Astrocyte (in vitro differentiated cells and primary cell): ENCODE measurements at regions not wholly inside any gene's neighbourhood (a gene's known extent, or its start where the extent isn't known, plus 50 kb on each side); places are given as distances from the start of the nearest gene placed in this dataset.
"Not testable (repeated sequence)": the region's sequence is repeated elsewhere in the genome, so short reads cannot be mapped to it uniquely, and the experiment has no call there.

ENCODE experiments used
- DNase-seq: peaks from one replicate; pipeline ENCODE4 v3.0.0-alpha.2; 2010; ENCODE audit warnings: low read depth
- FAIRE-seq: peaks from 2 replicates; lab custom pipeline; 2011; peaks lifted over from hg19 to GRCh38; lab: Jason Lieb, UNC
- H2AFZ ChIP-seq: 2 replicates; pipeline ENCODE4 v1.6.0; 2012; ENCODE audit warnings: low read depth, low read length, inconsistent platforms
- H3K27ac ChIP-seq: 2 replicates; pipeline ENCODE4 v1.5.1; 2011; ENCODE audit warnings: low read depth, low read length, inconsistent platforms
- H3K27me3 ChIP-seq: 2 replicates; pipeline ENCODE4 v1.6.0; 2011; ENCODE audit warnings: low read length, inconsistent platforms; ENCODE audit not compliant: insufficient read depth
- H3K36me3 ChIP-seq: 2 replicates; pipeline ENCODE4 v1.5.1; 2011; ENCODE audit warnings: low read length, inconsistent platforms; ENCODE audit not compliant: insufficient read depth
- H3K4me1 ChIP-seq: 2 replicates; pipeline ENCODE4 v1.5.1; 2011; ENCODE audit warnings: low read length, inconsistent platforms; ENCODE audit not compliant: insufficient read depth
- H3K4me2 ChIP-seq: 2 replicates; pipeline ENCODE4 v1.6.0; 2012; ENCODE audit warnings: low read length, inconsistent platforms
- H3K4me3 ChIP-seq: 2 replicates; pipeline ENCODE4 v1.5.1; 2011; ENCODE audit warnings: low read depth, mild to moderate bottlenecking, low read length, inconsistent platforms; ENCODE audit not compliant: insufficient read depth
- H3K79me2 ChIP-seq: 2 replicates; pipeline ENCODE4 v1.6.0; 2012; ENCODE audit warnings: mild to moderate bottlenecking, low read length, inconsistent platforms; ENCODE audit not compliant: insufficient read depth
- H3K9ac ChIP-seq: 2 replicates; pipeline ENCODE4 v1.6.0; 2012; ENCODE audit warnings: mild to moderate bottlenecking, low read length, inconsistent platforms
- H3K9me3 ChIP-seq: 2 replicates; pipeline ENCODE4 v1.5.1; 2012; ENCODE audit warnings: low read depth, mild to moderate bottlenecking, low read length, inconsistent platforms; ENCODE audit not compliant: insufficient read depth
- H4K20me1 ChIP-seq: 2 replicates; pipeline ENCODE4 v1.6.0; 2012; ENCODE audit warnings: low read length, inconsistent platforms; ENCODE audit not compliant: insufficient read depth
- H3K27ac Mint-ChIP-seq: one replicate; pipeline ENCODE4 v1.8.0; 2021; ENCODE audit warnings: mild to moderate bottlenecking, mixed read lengths; ENCODE audit not compliant: unreplicated experiment
- H3K27me3 Mint-ChIP-seq: one replicate; pipeline ENCODE4 v1.8.0; 2021; ENCODE audit warnings: low read depth, mixed read lengths; ENCODE audit not compliant: unreplicated experiment
- H3K36me3 Mint-ChIP-seq: one replicate; pipeline ENCODE4 v1.8.0; 2021; ENCODE audit warnings: low read depth, mixed read lengths; ENCODE audit not compliant: unreplicated experiment
- H3K4me1 Mint-ChIP-seq: one replicate; pipeline ENCODE4 v1.8.0; 2021; ENCODE audit warnings: low read depth, mixed read lengths; ENCODE audit not compliant: unreplicated experiment
- H3K4me3 Mint-ChIP-seq: one replicate; pipeline ENCODE4 v1.8.0; 2021; ENCODE audit warnings: mild to moderate bottlenecking, moderate library complexity, mixed read lengths; ENCODE audit not compliant: unreplicated experiment
- H3K9me3 Mint-ChIP-seq: one replicate; pipeline ENCODE4 v1.8.0; 2021; ENCODE audit warnings: mild to moderate bottlenecking, mixed read lengths; ENCODE audit not compliant: unreplicated experiment
- CTCF ChIP-seq: IDR thresholded peaks from 2 replicates; pipeline ENCODE4 v1.5.1; 2011; ENCODE audit warnings: low read depth, mild to moderate bottlenecking, inconsistent platforms, low read length, moderate library complexity; ENCODE audit not compliant: insufficient read depth
- EZH2 ChIP-seq: IDR thresholded peaks from 2 replicates; pipeline ENCODE4 v1.6.1; 2012; ENCODE audit warnings: mild to moderate bottlenecking, low read length, inconsistent platforms; ENCODE audit not compliant: insufficient read depth

GRCh38 chr5:53749621-53750020, 189.2 kb downstream of the NDUFS4 start:
- H3K4me2 ChIP-seq: no peak overlapping the region
- H2AFZ ChIP-seq: no peak overlapping the region
- no peak overlapping the region for H3K4me3 ChIP-seq
- no peaks in the 10 kb centered on the region for H3K4me1 ChIP-seq
- no peaks in the 10 kb centered on the region for H4K20me1 ChIP-seq
- H3K9me3 ChIP-seq: no peaks in the 10 kb centered on the region
- no peak overlapping the region for H3K27ac Mint-ChIP-seq
- no peaks in the 10 kb centered on the region for H3K27me3 Mint-ChIP-seq
- no peaks in the 10 kb centered on the region for H3K79me2 ChIP-seq
- no peak for TF ChIP-seq EZH2
- no peak for TF ChIP-seq CTCF
- no peaks in the 10 kb centered on the region for H3K27me3 ChIP-seq
- H3K4me1 Mint-ChIP-seq: peaks cover 3% of the 10 kb centered on the region
- H3K4me3 Mint-ChIP-seq: no peak overlapping the region
- no peak overlapping the region for H3K27ac ChIP-seq
- no peak overlapping the region for H3K9ac ChIP-seq
- FAIRE-seq: no peak
- H3K36me3 Mint-ChIP-seq: no peaks in the 10 kb centered on the region
- no peaks in the 10 kb centered on the region for H3K36me3 ChIP-seq
- peaks cover 30% of the 10 kb centered on the region for H3K9me3 Mint-ChIP-seq
- peak; percentile 9 for DNase-seq

DNA sequence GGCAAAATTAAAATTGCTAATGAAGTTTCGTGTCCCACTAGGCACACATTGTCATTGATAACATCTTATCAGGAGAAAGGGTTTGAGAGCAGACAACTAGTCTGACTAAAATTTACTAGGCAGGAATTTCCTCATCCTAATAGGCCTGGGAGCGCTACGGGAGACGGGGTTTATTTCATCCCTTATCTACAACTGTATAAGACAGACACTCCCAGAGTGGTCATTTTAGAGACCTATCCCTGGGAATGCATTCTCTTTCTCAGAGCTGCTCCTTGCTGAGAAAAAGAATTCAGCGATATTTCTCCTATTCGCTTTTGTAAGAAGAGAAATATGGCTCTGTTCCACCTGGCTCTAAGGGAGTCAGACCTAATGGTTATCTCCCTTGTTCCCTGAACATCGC, 191.8 kb downstream of the NDUFS4 start:
- FAIRE-seq, H3K4me1 ChIP-seq: not testable (repeated sequence)
- H3K9me3 Mint-ChIP-seq: peaks cover 31% of the 10 kb centered on the region

DNA sequence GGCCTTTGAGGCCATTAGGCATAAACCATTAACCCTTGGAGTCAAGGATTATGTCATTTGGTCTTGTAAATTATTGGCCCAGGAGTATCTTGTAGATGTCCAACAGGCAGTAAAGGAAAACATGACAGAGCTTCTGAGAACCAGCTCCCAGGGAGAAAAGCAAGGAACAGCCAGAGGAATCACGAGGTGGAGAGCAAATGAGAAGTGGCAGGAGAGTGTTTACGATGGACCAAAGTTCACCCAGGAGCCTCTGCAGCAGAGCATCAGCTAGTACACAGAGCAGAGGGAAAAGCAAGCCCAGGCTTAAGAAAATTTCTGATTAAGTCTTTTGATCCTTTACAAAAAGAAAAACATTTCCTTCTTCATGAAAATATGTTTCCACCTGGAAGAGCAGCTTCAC, 206.2 kb downstream of the NDUFS4 start:
- H3K27me3 ChIP-seq: no peaks in the 10 kb centered on the region
- no peak for TF ChIP-seq CTCF
- TF ChIP-seq EZH2: no peak
- FAIRE-seq: no peak

More for the DNA sequence above, 191.8 kb downstream of the NDUFS4 start:
- H3K4me3 Mint-ChIP-seq, H3K79me2 ChIP-seq, H3K27ac ChIP-seq, H3K27ac Mint-ChIP-seq, H3K27me3 ChIP-seq, H3K36me3 ChIP-seq, H3K4me2 ChIP-seq, H3K4me1 Mint-ChIP-seq, H3K4me3 ChIP-seq, H4K20me1 ChIP-seq, H3K9me3 ChIP-seq, H2AFZ ChIP-seq, DNase-seq, H3K27me3 Mint-ChIP-seq, H3K36me3 Mint-ChIP-seq, H3K9ac ChIP-seq: not testable (repeated sequence)

More for the DNA sequence above, 206.2 kb downstream of the NDUFS4 start:
- no peaks in the 10 kb centered on the region for H3K9me3 ChIP-seq
- H3K9ac ChIP-seq: no peak overlapping the region
- no peaks in the 10 kb centered on the region for H4K20me1 ChIP-seq
- no peak overlapping the region for H3K27ac ChIP-seq
- peaks cover 2% of the 10 kb centered on the region for H3K27me3 Mint-ChIP-seq
- H2AFZ ChIP-seq: no peak overlapping the region
- H3K27ac Mint-ChIP-seq: no peak overlapping the region
- no peaks in the 10 kb centered on the region for H3K36me3 Mint-ChIP-seq
- no peaks in the 10 kb centered on the region for H3K4me1 ChIP-seq
- H3K9me3 Mint-ChIP-seq: peaks cover 7% of the 10 kb centered on the region
- no peaks in the 10 kb centered on the region for H3K4me1 Mint-ChIP-seq
- no peak overlapping the region for H3K4me3 Mint-ChIP-seq
- no peak overlapping the region for H3K4me2 ChIP-seq
- no peak overlapping the region for H3K4me3 ChIP-seq
- no peak for DNase-seq
- H3K79me2 ChIP-seq: no peaks in the 10 kb centered on the region
- no peaks in the 10 kb centered on the region for H3K36me3 ChIP-seq
